ENCODE measurements at regions not wholly inside any gene's neighbourhood (a gene's known extent, or its start where the extent isn't known, plus 50 kb on each side); places are given as distances from the start of the nearest gene placed in this dataset.
A peak's percentile ranks its signal among the peaks of the same experiment; 100 is the strongest.

- Histone ChIP-seq H3K27ac (no peak overlapping the region), H3K4me1 (no peaks in the 10 kb centered on the region), H3K4me3 (no peak overlapping the region), H3K9me3 (no peaks in the 10 kb centered on the region), H3K27me3 (no peaks in the 10 kb centered on the region), H3K36me3 (no peaks in the 10 kb centered on the region)
- no peak for ATAC-seq
- DNase-seq = no peak
- TF ChIP-seq POLR2A (IDR thresholded peaks at IDR 0.05) = no peak
- TF ChIP-seq CTCF (IDR thresholded peaks at IDR 0.05) = no peak
- intact Hi-C loops (cut with DNase I) = no loop called here
- WGBS (ENCODE audit: insufficient coverage, low coverage, low lambda C conversion rate, missing lambda C conversion rate) = 64% methylated on average over 6 of the region's 9 CpGs
These were observed 201.5 kb upstream of the RAB6C start for GRCh38 chr2:129777762-129778583.

GRCh38 chr2:129778584-129778877 is 200.9 kb upstream of the RAB6C start:
- DNase-seq = no peak
- no peak for ATAC-seq
- intact Hi-C loops (cut with DNase I) = no loop called here
- Histone ChIP-seq H3K36me3 (no peaks in the 10 kb centered on the region), H3K27ac (no peak overlapping the region), H3K4me3 (no peak overlapping the region), H3K4me1 (no peaks in the 10 kb centered on the region), H3K9me3 (no peaks in the 10 kb centered on the region), H3K27me3 (no peaks in the 10 kb centered on the region)
- TF ChIP-seq POLR2A (IDR thresholded peaks at IDR 0.05) (no peak), CTCF (IDR thresholded peaks at IDR 0.05) (no peak)
- 64% methylated on average over 4 of the region's 8 CpGs for WGBS (ENCODE audit: insufficient coverage, low coverage, low lambda C conversion rate, missing lambda C conversion rate)

- no peak overlapping the region for H3K4me3 ChIP-seq
- intact Hi-C loops (cut with DNase I) = no loop called here
- no peaks in the 10 kb centered on the region for H3K9me3 ChIP-seq
- ATAC-seq = peak in 1 of 4 donors; percentile 12
- no peak for TF ChIP-seq POLR2A (IDR thresholded peaks at IDR 0.05)
- no peak for TF ChIP-seq CTCF (IDR thresholded peaks at IDR 0.05)
- no peaks in the 10 kb centered on the region for H3K36me3 ChIP-seq
- no CpG with 5 or more reads among the region's 6 CpGs for WGBS (ENCODE audit: insufficient coverage, low coverage, low lambda C conversion rate, missing lambda C conversion rate)
- no peak for DNase-seq
- H3K27me3 ChIP-seq = no peaks in the 10 kb centered on the region
- H3K4me1 ChIP-seq = no peaks in the 10 kb centered on the region
- no peak overlapping the region for H3K27ac ChIP-seq
These were observed 199.7 kb upstream of the RAB6C start for GRCh38 chr2:129779783-129780182.

- Histone ChIP-seq H3K36me3 (no peaks in the 10 kb centered on the region), H3K4me1 (no peaks in the 10 kb centered on the region), H3K9me3 (no peaks in the 10 kb centered on the region), H3K4me3 (no peak overlapping the region), H3K27ac (no peak overlapping the region), H3K27me3 (no peaks in the 10 kb centered on the region)
- ATAC-seq = no peak
- intact Hi-C loops (cut with DNase I) = no loop called here
- no peak for DNase-seq
- 37% methylated on average over 4 of the region's 13 CpGs for WGBS (ENCODE audit: insufficient coverage, low coverage, low lambda C conversion rate, missing lambda C conversion rate)
- TF ChIP-seq POLR2A (IDR thresholded peaks at IDR 0.05) (no peak), CTCF (IDR thresholded peaks at IDR 0.05) (no peak)
These were observed 198.9 kb upstream of the RAB6C start for GRCh38 chr2:129780316-129781270.

Measured in right lobe of liver (tissue), 6 donors.